GM21390 (cell line): ENCODE measurements at regions not wholly inside any gene's neighbourhood (a gene's known extent, or its start where the extent isn't known, plus 50 kb on each side); places are given as distances from the start of the nearest gene placed in this dataset.
"Not testable (repeated sequence)": the region's sequence is repeated elsewhere in the genome, so short reads cannot be mapped to it uniquely, and the experiment has no call there.

Source experiments
- ATAC-seq: cut with Tn5 transposase; IDR thresholded peaks from one replicate; pipeline ENCODE4 v1.9.1; 2021; ENCODE audit not compliant: unreplicated experiment

- ATAC-seq: no peak
Observed at GRCh38 chr12:73460212-73460611, 1077.4 kb upstream of the ATXN7L3B start.

DNA sequence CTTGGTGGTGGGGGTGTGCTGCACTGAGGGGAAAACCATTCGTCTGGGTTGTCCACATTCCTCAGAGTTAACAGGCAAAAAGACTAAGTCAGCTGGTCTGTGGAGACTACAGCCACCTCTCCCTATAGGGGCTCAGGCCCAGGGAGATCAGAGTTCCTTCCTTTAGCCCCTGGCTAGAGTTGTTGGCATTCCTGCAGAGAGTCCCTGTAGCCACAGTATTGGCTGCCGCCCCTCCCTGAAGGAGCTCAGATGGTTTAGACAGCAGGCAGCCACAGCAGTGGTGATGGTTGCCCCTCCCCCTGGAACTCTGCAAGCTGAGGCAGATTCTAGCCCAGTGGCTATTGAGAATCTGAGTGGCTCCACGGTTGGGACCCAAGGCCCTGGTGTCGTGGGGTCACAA lies 1072.5 kb upstream of the ATXN7L3B start:
- no peak for ATAC-seq

- no peak for ATAC-seq
Observed at GRCh38 chr12:73486256-73486655, 1051.4 kb upstream of the ATXN7L3B start.

DNA sequence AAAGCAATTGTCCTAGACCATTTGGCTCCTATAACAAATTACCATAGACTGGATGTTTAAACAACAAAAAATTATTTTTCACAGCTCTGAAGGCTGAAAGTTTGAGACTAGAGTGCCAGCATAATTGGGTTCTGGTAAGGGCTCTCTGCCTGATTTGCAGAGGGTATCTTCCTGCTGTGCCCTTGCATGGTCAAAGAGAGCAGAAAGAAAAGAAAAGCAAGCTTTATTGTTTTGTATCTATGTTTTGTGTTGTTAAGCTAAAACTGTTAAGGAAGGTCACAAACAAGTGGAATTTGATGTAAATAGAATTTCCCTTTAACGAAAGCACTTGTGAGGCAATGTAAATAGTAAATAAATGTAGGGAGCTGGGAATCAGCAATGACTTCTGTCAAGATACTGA lies 1031.0 kb upstream of the ATXN7L3B start:
- ATAC-seq: no peak

- ATAC-seq: no peak
Observed at GRCh38 chr12:73514672-73515071, 1023.0 kb upstream of the ATXN7L3B start.

GRCh38 chr12:73517859-73518258 lies 1019.8 kb upstream of the ATXN7L3B start:
- ATAC-seq: no peak

DNA sequence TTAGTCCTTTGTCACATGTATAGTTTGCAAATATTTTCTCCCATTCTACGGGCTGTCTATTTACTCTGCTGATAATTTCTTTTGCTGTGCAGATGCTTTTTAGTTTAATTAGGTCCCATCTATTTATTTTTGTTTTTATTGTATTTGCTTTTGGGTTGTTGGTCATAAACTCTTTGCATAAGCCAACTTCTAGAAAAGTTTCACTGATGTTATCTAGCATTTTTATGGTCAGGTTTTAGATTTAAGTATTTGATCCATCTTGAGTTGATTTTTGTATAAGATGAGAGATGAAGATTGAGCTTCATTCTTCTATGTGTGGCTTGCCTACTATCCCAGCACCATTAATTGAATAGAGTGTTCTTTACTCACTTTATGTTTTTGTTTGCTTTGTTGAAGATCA lies 1008.4 kb upstream of the ATXN7L3B start:
- ATAC-seq: no peak

GRCh38 chr12:73529954-73530353 lies 1007.7 kb upstream of the ATXN7L3B start:
- no peak for ATAC-seq

DNA sequence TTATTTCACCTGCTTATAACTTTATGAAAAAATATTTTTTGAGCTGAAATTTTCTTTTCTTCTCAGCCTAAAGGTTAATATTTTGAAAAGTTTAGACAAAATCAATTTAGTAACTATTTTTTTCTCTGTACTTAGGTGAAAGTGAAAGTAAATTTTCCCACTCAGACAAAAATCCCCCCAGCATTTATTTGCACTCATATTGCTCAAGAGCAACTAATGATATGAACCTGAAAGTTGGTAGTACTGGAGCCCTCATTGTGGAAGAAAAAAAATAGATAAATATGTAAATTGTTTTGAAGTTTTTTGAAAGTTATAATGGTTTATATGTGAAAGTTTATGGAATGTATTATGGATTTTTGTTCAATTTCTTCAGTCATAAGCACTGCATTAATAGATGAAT lies 1005.9 kb upstream of the ATXN7L3B start:
- ATAC-seq: no peak

DNA sequence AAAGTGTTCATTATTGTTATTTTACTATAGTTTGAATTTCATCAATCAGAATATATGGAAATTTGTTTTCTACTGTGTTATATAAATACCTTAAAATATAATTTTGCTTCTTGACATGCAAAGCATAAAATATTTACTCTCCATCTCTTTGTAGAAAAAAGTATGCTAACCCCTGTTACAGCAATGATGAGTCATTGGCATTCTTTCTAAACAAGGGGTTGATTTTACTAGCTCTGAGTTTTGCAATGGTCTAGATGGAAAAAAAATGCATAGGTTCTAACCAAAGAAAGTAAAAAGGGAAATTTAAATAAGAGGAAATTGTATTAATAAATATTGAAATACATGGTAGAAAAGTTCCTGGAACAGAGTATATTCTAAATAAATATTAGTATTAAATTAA lies 990.2 kb upstream of the ATXN7L3B start:
- ATAC-seq: no peak

GRCh38 chr12:73585136-73585535 lies 952.5 kb upstream of the ATXN7L3B start:
- ATAC-seq: no peak

DNA sequence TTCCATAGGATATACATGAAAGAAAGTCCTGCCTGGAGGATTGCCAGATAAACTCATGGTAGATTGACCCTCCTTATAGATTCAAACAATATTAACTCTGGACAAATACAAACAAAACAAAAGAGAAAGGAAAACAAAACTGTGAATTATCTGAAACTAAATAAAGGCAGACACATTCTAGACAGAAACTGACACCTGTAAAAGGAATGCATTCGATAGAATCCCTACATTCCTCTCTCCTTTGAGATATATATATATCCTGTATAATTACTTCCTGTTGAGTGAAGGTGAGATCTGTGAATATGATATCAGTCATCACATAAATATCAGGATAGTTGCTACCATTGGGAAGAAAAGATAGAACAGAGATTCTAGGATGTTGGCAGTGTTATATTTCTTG lies 948.4 kb upstream of the ATXN7L3B start:
- no peak for ATAC-seq

GRCh38 chr12:73598626-73599025 lies 939.0 kb upstream of the ATXN7L3B start:
- ATAC-seq: no peak

DNA sequence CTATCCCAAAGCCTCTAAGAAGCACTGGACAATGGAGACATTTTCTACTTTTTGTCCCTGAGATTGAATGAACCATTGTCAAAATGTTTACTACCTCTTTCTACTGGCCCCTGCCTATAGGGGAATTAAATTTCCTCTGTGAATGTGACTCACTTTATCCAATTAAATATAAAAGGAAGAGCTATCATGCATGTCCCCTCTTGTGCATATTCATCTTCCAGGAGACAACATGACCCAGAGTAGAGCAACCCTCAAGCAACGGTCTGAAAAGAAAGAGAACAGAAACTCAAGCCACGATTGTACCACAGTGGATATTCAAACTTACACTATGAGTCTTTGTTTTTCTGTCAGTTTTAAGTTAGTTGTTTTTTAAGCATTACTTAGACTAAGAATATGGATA lies 938.4 kb upstream of the ATXN7L3B start:
- ATAC-seq: no peak

GRCh38 chr12:73605925-73606324 lies 931.7 kb upstream of the ATXN7L3B start:
- ATAC-seq: not testable (repeated sequence)

DNA sequence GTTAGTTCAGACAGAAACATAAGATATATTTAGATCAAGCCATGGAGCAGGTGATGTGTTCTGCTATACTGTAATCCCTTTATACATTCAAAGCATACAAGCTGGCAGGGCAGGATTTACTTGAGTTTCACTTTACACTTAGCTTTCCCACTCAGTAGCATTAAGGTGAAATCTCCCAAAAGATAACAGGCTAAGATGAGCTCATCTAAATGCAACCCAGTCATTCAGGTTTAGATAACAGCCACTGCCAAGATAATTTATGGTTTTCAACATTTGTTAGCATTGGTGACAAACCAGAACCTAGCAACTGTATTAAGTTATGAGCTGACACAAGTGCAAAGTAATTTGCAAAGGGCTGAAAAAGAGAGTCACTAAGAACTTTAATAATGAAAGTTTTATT lies 925.1 kb upstream of the ATXN7L3B start:
- no peak for ATAC-seq

- no peak for ATAC-seq
Observed at GRCh38 chr12:73623421-73623820, 914.2 kb upstream of the ATXN7L3B start.

GRCh38 chr12:73625226-73625625 lies 912.4 kb upstream of the ATXN7L3B start:
- no peak for ATAC-seq

DNA sequence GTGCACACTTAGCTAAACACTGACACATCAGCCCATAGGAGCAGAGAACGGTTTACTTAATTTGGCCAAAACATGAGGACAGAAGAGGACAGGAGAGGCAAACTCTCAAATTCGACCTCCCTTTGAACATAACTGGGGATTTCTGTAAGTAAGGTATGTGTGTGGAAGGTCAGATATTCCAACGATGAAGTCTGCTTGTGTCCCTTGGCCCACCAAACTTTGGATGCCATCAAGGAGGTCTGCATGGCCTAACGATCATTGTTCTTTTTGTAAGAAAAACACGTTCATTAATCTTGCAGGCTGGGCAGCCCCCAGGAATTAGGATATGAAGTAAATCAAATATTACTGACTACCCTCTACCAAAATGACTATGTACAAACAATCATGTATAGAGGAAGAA lies 908.5 kb upstream of the ATXN7L3B start:
- no peak for ATAC-seq

DNA sequence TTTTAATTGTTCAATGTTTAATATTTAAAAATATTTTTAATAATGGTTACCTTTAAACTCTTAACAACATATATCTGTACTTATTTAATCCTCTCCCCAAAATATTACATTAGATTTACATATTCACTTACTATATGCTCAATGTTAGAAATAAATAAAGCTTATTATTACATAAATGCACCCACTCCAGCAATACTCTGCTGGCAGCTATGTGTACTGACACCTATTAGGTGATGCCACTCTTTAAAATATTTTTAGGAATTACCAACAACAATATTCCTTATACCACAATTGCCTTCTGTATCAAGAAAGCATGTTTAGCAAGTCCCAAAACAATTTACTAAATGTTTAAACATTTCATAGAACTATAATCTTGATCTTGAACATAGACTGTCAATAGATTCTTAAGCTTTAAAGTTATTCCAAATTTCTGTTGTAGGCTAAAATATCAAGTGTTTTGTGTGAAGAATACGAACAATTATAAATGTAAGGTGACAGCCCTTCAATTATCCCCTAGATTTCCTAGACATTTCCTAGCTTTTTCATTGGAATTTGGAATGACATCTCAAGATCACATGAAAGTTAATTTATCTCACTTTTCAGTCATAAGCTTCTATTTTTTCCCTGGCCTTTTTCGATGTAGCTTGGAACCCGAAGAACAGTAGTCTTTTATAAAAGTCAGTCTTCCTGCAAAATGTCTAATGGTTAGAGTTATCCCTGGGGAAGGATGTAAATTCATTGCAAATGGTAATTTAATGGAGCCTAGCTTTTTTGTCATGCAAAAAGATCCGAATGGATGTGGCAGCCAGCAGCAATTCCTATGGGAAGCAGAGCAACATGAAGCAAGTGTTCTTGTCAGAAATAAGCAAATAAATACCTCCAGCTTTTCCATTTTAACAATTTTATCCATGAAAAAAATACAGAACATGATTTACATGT lies 907.5 kb upstream of the ATXN7L3B start:
- ATAC-seq: no peak

GRCh38 chr12:73632191-73632590 lies 905.4 kb upstream of the ATXN7L3B start:
- ATAC-seq: no peak

- no peak for ATAC-seq
Observed at GRCh38 chr12:73632661-73633060, 905.0 kb upstream of the ATXN7L3B start.

DNA sequence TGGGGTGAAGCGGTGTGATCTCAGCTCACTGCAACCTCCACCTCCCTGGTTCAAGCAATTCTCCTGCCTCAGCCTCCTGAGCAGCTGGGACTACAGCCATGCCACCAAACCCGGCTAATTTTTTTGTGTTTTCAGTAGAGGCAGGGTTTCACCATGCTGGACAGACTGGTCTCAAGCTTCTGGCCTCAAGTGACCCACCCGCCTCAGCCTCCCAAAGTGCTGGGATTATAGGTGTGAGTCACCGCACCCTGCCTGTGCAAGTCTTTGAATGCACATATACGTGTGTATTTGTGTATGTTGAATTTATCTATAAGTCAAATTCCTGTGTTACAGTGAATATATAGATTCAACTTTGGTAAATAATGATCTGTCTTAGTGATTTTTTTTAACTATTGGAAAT lies 898.2 kb upstream of the ATXN7L3B start:
- ATAC-seq: not testable (repeated sequence)
